ENCODE measurements at regions not wholly inside any gene's neighbourhood (a gene's known extent, or its start where the extent isn't known, plus 50 kb on each side); places are given as distances from the start of the nearest gene placed in this dataset.

GRCh38 chr6:10031617-10032016 lies 383.3 kb downstream of the TFAP2A start:
- Histone ChIP-seq H3K4me1 (no peaks in the 10 kb centered on the region), H3K27ac (no peak overlapping the region), H3K36me3 (no peaks in the 10 kb centered on the region), H3K9me3 (no peaks in the 10 kb centered on the region), H3K4me3 (no peak overlapping the region), H3K27me3 (ENCODE audit: low read depth) (no peaks in the 10 kb centered on the region)
- DNase-seq (no peak), ATAC-seq (no peak)
- TF ChIP-seq CTCF (IDR thresholded peaks at IDR 0.05) = no peak
- intact Hi-C loops (cut with DNase I) = no loop called here

- intact Hi-C loops (cut with DNase I) = no loop called here
- DNase-seq (no peak), ATAC-seq (no peak)
- no peaks in the 10 kb centered on the region for H3K36me3 ChIP-seq
- H3K27me3 ChIP-seq (ENCODE audit: low read depth) = no peaks in the 10 kb centered on the region
- TF ChIP-seq CTCF (IDR thresholded peaks at IDR 0.05) = peak; percentile 36
- H3K9me3 ChIP-seq = no peaks in the 10 kb centered on the region
- H3K27ac ChIP-seq = no peak overlapping the region
- H3K4me3 ChIP-seq = no peak overlapping the region
- no peaks in the 10 kb centered on the region for H3K4me1 ChIP-seq
These were observed 383.8 kb downstream of the TFAP2A start for GRCh38 chr6:10030942-10031537.

- ATAC-seq (no peak), DNase-seq (no peak)
- Histone ChIP-seq H3K27ac (no peak overlapping the region), H3K9me3 (no peaks in the 10 kb centered on the region), H3K4me3 (no peak overlapping the region), H3K27me3 (ENCODE audit: low read depth) (no peaks in the 10 kb centered on the region), H3K36me3 (no peaks in the 10 kb centered on the region), H3K4me1 (no peaks in the 10 kb centered on the region)
- no peak for TF ChIP-seq CTCF (IDR thresholded peaks at IDR 0.05)
- intact Hi-C loops (cut with DNase I) = no loop called here
These were observed 386.7 kb downstream of the TFAP2A start for GRCh38 chr6:10028222-10028621.

- H3K36me3 ChIP-seq = no peaks in the 10 kb centered on the region
- H3K9me3 ChIP-seq = no peaks in the 10 kb centered on the region
- H3K27me3 ChIP-seq (ENCODE audit: low read depth) = no peaks in the 10 kb centered on the region
- TF ChIP-seq CTCF (IDR thresholded peaks at IDR 0.05) = no peak
- no peaks in the 10 kb centered on the region for H3K4me1 ChIP-seq
- no peak for ATAC-seq
- no peak for DNase-seq
- intact Hi-C loops (cut with DNase I) = no loop called here
- H3K4me3 ChIP-seq = no peak overlapping the region
- no peak overlapping the region for H3K27ac ChIP-seq
These were observed 395.0 kb downstream of the TFAP2A start for GRCh38 chr6:10019851-10020250.

- Histone ChIP-seq H3K27ac (no peak overlapping the region), H3K9me3 (no peaks in the 10 kb centered on the region), H3K27me3 (ENCODE audit: low read depth) (no peaks in the 10 kb centered on the region), H3K4me3 (no peak overlapping the region), H3K4me1 (no peaks in the 10 kb centered on the region), H3K36me3 (no peaks in the 10 kb centered on the region)
- no peak for TF ChIP-seq CTCF (IDR thresholded peaks at IDR 0.05)
- intact Hi-C loops (cut with DNase I) = no loop called here
- no peak for ATAC-seq
- DNase-seq = no peak
These were observed 400.3 kb downstream of the TFAP2A start for GRCh38 chr6:10014557-10014956.

GRCh38 chr6:10000551-10000950 lies 414.3 kb downstream of the TFAP2A start:
- Histone ChIP-seq H3K9me3 (no peaks in the 10 kb centered on the region), H3K4me1 (no peaks in the 10 kb centered on the region), H3K27me3 (ENCODE audit: low read depth) (no peaks in the 10 kb centered on the region), H3K4me3 (no peak overlapping the region), H3K36me3 (no peaks in the 10 kb centered on the region), H3K27ac (no peak overlapping the region)
- intact Hi-C loops (cut with DNase I) = no loop called here
- ATAC-seq = no peak
- no peak for DNase-seq
- no peak for TF ChIP-seq CTCF (IDR thresholded peaks at IDR 0.05)

Measured in lower lobe of right lung (tissue), 2 donors.